ENCODE measurements at regions not wholly inside any gene's neighbourhood (a gene's known extent, or its start where the extent isn't known, plus 50 kb on each side); places are given as distances from the start of the nearest gene placed in this dataset.
A peak's percentile ranks its signal among the peaks of the same experiment; 100 is the strongest.
"Not testable (repeated sequence)": the region's sequence is repeated elsewhere in the genome, so short reads cannot be mapped to it uniquely, and the experiment has no call there.

DNA sequence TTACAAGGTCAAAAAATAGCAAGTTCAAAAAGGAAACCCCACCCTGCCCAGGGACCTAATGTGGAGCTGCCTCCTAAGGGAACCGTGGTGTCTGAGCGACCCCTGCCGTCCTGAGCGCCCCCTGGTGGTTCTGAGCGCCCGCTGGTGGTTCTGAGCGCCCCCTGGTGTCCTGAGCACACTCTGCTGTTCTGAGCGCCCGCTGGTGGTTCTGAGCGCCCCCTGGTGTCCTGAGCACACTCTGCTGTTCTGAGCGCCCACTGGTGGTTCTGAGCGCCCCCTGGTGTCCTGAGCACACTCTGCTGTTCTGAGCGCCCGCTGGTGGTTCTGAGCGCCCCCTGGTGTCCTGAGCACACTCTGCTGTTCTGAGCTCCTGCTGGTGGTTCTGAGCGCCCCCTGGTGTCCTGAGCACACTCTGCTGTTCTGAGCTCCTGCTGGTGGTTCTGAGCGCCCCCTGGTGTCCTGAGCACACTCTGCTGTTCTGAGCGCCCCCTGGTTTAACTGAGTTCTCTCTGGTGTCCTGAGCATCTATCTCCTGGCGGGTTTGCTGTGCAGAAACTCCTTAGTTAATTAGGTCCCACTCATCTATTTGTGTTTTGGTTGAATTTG lies 1137.5 kb downstream of the TMEM121 start:
- peak; percentile 67 for TF ChIP-seq CTCF (conservative IDR thresholded peaks at IDR 0.05; ENCODE audit: low read depth, low read length)
- not testable (repeated sequence) for TF ChIP-seq EZH2phosphoT487 (IDR thresholded peaks at IDR 0.05; ENCODE audit: borderline replicate concordance, low read length); EZH2 (IDR thresholded peaks at IDR 0.05; ENCODE audit: low read length, unreplicated experiment)
